ENCODE measurements at regions not wholly inside any gene's neighbourhood (a gene's known extent, or its start where the extent isn't known, plus 50 kb on each side); places are given as distances from the start of the nearest gene placed in this dataset.

DNA sequence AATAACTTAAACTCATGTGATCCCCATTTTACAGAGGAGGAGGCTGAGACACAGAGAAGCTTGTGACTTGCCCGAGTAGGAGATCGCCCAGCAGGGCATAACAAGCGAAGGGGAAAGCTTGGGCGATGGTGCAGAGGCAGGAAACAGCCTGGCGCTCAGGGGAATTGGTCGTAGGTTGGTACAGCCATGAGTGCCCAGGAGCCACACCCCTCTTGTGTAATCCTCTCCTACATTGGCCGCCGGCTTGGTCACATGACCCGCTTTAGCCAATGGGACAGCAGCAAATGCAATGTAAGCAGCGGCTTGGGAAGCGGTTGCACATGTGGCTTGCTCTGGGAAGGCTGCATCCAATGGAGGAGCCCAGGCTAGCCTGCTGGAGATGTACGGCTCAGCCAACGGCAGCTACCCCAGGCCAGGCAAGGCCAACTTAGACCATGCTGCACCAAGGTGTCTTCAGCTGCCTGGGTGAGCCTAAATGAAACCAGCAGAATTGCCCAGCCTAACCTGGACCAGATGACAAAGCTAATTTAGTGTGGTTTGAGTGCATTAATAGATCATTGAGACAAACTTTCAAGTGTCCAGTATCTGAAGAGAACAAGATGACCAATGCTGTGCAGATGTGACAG, 50.3 kb upstream of the SLC6A6 start:
- DNase-seq (ENCODE audit: extremely low spot score, insufficient read length, low read depth) = no peak
- FAIRE-seq = peak; percentile 53
